NCI-H2081 treated with DMSO at 0.1 percent for 48 hours (cell line): ENCODE measurements at regions not wholly inside any gene's neighbourhood (a gene's known extent, or its start where the extent isn't known, plus 50 kb on each side); places are given as distances from the start of the nearest gene placed in this dataset.
"Not testable (repeated sequence)": the region's sequence is repeated elsewhere in the genome, so short reads cannot be mapped to it uniquely, and the experiment has no call there.

Experiments used
- DNase-seq: peaks from one replicate; lab custom pipeline; 2025; lab: John Stamatoyannopoulos, UW

GRCh38 chr6:141056945-141057625 lies 1075.6 kb upstream of the GJE1 start:
- DNase-seq: no peak

- no peak for DNase-seq
These were observed 1082.3 kb upstream of the GJE1 start for GRCh38 chr6:141050471-141050870.

- DNase-seq: no peak
These were observed 1084.3 kb upstream of the GJE1 start for GRCh38 chr6:141048451-141048850.

GRCh38 chr6:141046496-141046895 lies 1086.2 kb upstream of the GJE1 start:
- not testable (repeated sequence) for DNase-seq

- DNase-seq: no peak
These were observed 1091.1 kb upstream of the GJE1 start for GRCh38 chr6:141041596-141042087.

- no peak for DNase-seq
These were observed 1097.2 kb upstream of the GJE1 start for GRCh38 chr6:141035312-141036200.

- DNase-seq: no peak
These were observed 1099.6 kb upstream of the GJE1 start for GRCh38 chr6:141033101-141033500.

GRCh38 chr6:141029908-141030307 lies 1102.8 kb upstream of the GJE1 start:
- DNase-seq: no peak

- DNase-seq: no peak
These were observed 1103.9 kb upstream of the GJE1 start for GRCh38 chr6:141028791-141029280.

GRCh38 chr6:141026504-141026903 lies 1106.2 kb upstream of the GJE1 start:
- DNase-seq: no peak

GRCh38 chr6:141024526-141024925 lies 1108.2 kb upstream of the GJE1 start:
- no peak for DNase-seq

- no peak for DNase-seq
These were observed 1114.8 kb upstream of the GJE1 start for GRCh38 chr6:141017941-141018340.

- no peak for DNase-seq
These were observed 1131.8 kb upstream of the GJE1 start for GRCh38 chr6:141000917-141001316.

- DNase-seq: no peak
These were observed 1139.2 kb upstream of the GJE1 start for GRCh38 chr6:140993515-140993914.

GRCh38 chr6:140992678-140993077 lies 1140.0 kb upstream of the GJE1 start:
- no peak for DNase-seq

GRCh38 chr6:140988780-140989179 lies 1143.9 kb upstream of the GJE1 start:
- no peak for DNase-seq

- DNase-seq: no peak
These were observed 1145.2 kb upstream of the GJE1 start for GRCh38 chr6:140987364-140988155.

- no peak for DNase-seq
These were observed 1146.9 kb upstream of the GJE1 start for GRCh38 chr6:140985679-140986275.

GRCh38 chr6:140980265-140980887 lies 1152.3 kb upstream of the GJE1 start:
- DNase-seq: no peak

GRCh38 chr6:140979642-140980091 lies 1153.1 kb upstream of the GJE1 start:
- DNase-seq: no peak

GRCh38 chr6:140977403-140977802 lies 1155.3 kb upstream of the GJE1 start:
- no peak for DNase-seq
